HG03196 (cell line): ENCODE measurements at regions not wholly inside any gene's neighbourhood (a gene's known extent, or its start where the extent isn't known, plus 50 kb on each side); places are given as distances from the start of the nearest gene placed in this dataset.
"Not testable (repeated sequence)": the region's sequence is repeated elsewhere in the genome, so short reads cannot be mapped to it uniquely, and the experiment has no call there.

Experiments
- ATAC-seq: cut with Tn5 transposase; IDR thresholded peaks from one replicate; pipeline ENCODE4 v1.9.1; 2021; ENCODE audit not compliant: unreplicated experiment

GRCh38 chr7:67608806-67609205 lies 612.2 kb downstream of the TYW1 start:
- ATAC-seq: no peak

DNA sequence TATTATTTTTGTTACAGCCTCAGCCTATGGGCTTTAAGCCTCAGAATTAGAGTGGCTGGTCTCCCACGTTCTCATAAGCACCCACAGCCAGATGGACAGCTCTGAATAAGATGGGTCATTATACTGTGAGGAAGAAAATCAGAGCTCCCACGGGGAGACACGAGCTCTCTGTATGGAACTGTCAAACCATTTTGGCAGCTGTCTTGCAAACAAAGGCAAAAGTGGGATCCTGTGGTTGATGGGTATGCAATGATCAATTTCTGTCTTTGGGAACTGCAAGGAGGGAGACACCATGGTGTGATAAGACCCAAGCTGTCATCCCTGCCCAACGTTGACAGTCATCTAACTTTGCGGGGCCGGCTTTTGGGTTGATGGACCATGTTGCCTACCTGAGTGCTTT lies 614.3 kb downstream of the TYW1 start:
- no peak for ATAC-seq

DNA sequence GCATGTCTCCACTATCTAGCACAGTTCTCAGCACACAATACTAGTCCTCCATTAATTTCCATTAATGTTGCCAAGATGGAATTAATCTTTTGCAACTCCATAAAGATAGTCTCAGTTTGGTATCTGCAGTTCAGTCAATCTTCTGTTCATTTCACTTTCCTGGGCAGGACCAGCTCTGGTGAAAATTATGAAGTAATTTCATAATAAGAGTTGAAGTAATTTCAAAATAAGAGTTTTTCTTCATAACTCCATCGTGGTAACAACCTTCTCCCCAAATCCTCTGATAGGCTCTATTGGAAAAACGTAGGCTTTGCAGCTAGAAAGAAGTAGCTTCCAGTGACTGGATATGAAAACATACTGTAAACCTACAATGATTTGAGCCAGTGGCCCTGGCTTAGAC lies 618.2 kb downstream of the TYW1 start:
- ATAC-seq: no peak

- no peak for ATAC-seq
Observed at GRCh38 chr7:67616517-67616916, 619.9 kb downstream of the TYW1 start.

GRCh38 chr7:67618556-67619162 lies 622.0 kb downstream of the TYW1 start:
- no peak for ATAC-seq

DNA sequence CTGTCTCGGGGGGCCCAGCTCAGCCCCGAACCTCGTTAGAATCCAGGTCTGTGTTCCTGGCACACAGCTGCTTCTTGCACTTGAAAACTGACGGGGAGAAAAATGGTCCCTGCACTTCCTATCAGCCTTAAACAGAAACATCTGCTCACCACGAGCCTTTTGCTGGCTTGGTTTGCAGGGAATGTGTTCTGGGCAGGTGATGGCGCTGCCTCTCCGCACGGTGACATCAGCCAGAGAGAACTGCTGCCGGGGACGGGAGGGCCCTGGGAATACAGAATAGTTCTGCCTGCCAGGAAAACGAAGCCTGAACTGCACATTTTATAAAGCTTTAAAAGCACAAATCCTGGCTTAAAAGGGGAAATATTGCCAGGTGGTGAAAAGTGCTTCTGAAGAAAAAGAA lies 622.5 kb downstream of the TYW1 start:
- no peak for ATAC-seq

- ATAC-seq: no peak
Observed at GRCh38 chr7:67620216-67620933, 623.7 kb downstream of the TYW1 start.

DNA sequence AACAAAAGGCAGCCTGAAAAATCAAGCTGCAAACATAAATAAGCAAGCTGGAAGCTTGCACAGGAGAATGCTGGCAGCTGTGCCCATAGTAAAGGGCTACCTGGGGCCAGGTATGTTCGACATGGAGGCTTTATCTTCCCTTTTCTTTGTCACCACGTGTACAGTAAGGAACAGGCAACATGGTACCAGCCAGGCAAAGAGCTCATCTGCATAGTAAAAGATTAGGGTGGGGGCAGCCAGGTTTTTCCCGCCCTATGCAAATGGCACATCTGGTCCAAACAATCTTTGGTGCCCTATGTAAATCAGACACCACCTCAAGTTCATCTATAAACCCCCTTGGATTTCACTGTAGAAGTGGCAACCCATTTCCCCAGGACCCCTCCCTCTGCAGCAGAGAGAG lies 625.1 kb downstream of the TYW1 start:
- no peak for ATAC-seq

DNA sequence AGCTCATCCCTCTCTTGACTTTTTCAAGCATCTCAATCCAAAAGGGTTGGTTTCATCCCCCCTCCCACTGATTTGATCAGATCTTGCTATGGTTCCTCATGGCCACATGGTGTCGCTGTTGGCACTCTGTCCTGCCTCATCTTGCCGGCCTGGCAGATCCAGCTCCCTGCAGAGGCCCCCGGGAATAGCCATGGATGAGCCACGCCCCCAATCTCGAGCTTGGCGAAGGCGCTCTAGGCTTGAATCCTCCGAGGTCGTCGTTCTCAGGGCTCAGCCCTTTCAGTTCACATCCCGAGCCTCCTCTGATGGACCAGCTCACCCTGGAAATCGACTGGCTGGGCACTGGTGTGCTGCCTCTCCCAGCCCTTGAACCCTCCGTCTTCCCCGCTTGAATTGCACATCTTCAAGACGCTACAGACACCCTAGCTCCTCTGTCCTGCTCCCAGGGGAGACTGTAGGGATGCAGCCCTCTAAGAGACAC lies 628.7 kb downstream of the TYW1 start:
- no peak for ATAC-seq

GRCh38 chr7:67631476-67631875 lies 634.8 kb downstream of the TYW1 start:
- no peak for ATAC-seq

DNA sequence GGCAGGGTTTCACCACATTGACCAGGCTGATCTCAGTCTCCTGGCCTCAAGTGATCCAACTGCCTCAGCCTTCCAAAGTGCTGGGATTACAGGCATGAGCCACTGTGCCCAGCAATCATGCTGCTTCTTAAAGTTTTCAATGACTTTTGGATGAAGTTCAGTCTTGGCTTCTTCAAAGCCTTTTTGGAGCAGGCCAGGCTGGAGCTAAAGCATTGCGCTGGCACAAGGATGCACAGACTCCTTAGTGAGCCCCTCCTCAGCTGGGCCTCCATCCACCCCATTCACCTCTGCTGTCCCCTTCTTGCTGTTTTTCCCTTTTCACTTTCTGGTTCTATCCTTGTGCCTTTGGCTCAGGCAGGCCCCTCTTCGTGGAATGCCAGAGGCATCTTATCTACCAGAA lies 638.6 kb downstream of the TYW1 start:
- no peak for ATAC-seq

DNA sequence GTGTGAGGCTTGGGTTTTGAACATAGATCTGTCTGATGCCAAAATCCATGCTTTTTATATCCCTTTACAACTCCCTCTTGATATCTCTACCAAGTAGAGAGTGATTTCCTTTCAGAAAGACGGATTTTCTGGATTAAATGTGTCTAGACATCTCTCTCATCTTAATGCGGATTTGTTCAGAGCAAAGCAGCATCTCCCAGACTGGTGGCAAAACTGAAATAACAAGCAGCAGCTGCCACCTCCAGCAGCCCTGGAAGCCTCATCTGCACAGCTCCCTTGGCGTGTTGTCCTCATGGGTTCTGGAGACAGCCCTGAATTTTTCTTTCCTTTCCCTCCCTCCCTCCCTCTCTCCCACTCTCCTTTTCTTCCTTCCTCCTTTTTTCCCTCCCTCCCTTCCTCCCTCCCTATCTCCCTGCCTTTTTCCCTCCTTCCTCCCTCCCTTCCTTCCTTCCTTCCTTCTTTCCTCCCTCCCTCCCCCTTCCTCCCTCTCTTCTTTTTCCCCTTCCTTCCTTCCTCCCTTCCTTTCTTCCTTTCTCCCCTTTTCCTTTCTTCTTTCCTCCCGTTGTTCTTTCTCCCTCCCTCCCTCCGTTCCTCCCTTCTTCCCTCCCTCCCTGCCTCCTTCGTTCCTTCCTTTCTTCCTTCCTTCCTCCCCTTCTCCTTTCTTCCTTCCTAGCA lies 639.9 kb downstream of the TYW1 start:
- ATAC-seq: no peak

- no peak for ATAC-seq
Observed at GRCh38 chr7:67637023-67637358, 640.4 kb downstream of the TYW1 start.

DNA sequence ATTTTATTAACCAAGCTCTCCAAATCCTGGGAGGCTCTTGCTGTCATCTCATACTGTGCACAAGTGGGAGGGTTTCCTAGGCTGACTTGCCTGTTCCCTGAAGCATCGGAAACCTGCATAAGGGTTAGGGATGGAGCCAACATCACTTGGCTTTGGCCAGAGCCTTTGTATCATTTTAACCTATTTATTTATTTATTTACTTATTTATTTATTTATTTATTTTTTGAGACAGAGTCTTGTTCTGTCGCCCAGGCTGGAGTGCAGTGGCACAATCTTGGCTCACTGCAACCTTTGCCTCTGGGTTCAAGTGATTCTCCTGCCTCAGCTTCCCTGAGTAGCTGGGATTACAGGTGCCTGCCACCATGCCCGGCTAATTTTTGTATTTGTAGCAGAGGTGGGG lies 645.9 kb downstream of the TYW1 start:
- not testable (repeated sequence) for ATAC-seq

- no peak for ATAC-seq
Observed at GRCh38 chr7:67644151-67644550, 647.5 kb downstream of the TYW1 start.

GRCh38 chr7:67652937-67653336 lies 656.3 kb downstream of the TYW1 start:
- no peak for ATAC-seq

DNA sequence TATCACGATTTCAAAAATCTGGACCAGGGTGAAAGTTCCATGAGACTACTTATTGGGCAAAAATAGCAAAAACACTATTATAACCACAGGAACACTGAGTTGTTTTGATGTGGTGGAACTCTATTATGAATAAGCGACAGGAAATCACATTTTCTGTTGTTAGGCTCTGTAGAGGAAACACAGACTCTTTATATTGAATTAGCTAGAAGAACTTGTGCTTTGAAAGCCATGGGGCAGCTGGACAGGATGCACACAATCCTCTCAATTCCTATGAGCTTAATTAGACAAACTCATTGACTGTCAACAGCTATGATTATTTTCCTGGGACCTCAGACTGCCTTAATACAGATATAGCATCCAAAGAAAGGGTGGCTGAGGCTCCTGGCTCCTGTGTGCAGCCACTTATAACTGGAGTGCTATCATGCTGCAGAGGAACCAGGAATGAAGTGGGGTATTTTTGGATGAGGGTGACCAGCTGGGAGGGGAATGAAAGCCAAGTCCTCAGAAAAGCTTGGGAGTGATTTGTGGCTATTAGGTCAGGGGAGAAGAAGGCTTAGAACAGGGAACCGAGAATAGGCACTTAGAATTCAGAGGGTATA lies 657.3 kb downstream of the TYW1 start:
- ATAC-seq: no peak

- no peak for ATAC-seq
Observed at GRCh38 chr7:67654642-67655041, 658.0 kb downstream of the TYW1 start.

DNA sequence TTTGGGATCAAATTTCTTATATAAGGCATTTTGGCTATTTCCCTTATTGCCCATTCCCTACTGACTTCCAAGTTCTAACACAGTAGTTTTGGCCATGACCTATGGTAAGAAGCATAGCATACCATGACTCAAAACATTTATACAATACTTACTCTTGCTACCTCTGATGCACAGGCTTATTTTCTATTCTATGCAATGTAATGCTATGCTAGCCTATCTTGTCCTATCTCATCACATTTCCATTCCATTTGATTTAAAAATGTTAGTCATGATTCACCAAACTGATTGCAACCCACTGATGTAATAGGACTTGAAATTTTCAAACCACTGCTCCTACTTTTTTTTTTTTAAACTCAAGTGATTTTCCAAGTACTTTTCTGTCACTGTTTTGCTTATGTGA lies 658.5 kb downstream of the TYW1 start:
- ATAC-seq: no peak

- ATAC-seq: no peak
Observed at GRCh38 chr7:67659091-67659490, 662.5 kb downstream of the TYW1 start.

DNA sequence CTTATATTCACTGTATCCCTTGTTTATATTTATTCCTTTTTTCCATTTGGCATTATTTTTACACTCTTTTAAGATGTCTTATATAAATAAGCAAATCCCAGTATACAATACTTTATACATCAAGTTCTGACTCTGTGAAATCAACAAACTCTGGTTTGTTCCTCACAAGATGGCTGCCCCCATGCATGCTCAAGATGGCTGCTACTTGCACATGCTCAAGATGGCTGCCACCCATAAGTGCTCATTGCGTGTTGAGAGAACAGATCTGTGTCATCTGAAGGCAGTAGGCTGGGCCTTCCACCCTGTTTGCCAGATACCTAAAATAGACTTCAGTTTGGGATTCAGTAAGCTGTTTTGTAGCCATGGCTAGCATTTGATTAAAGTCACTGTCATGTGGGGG lies 666.2 kb downstream of the TYW1 start:
- ATAC-seq: no peak

DNA sequence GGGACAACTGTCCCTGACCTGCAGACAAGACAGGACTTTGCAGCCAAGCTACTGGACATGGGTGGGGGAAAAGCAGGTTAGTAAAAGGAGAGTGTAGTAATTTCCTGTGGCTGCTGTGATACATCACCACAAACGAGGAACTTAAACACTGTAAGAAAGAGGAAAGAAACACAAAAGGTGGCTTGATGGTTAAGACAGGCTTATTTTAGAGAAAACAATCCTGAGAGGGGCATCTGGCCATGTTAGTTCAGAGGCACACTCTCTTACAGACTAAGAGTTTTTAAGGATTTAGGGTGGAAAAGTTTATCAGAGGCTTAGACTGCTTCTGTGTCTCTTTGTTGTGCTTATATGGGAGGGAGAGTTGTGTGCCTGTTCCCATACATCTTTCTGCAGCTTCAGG lies 667.0 kb downstream of the TYW1 start:
- ATAC-seq: no peak
